GM12875 (cell line): ENCODE measurements at regions not wholly inside any gene's neighbourhood (a gene's known extent, or its start where the extent isn't known, plus 50 kb on each side); places are given as distances from the start of the nearest gene placed in this dataset.

Experiments
- H3K4me3 ChIP-seq: one replicate; pipeline ENCODE4 v1.5.1; 2011; ENCODE audit warnings: low read depth, low read length, control low read depth
- CTCF ChIP-seq: IDR thresholded peaks from 2 replicates; pipeline ENCODE4 v1.5.1; 2011; ENCODE audit warnings: low read depth, mild to moderate bottlenecking, control low read depth, inconsistent platforms, low read length, moderate library complexity, borderline replicate concordance; ENCODE audit not compliant: insufficient read depth

DNA sequence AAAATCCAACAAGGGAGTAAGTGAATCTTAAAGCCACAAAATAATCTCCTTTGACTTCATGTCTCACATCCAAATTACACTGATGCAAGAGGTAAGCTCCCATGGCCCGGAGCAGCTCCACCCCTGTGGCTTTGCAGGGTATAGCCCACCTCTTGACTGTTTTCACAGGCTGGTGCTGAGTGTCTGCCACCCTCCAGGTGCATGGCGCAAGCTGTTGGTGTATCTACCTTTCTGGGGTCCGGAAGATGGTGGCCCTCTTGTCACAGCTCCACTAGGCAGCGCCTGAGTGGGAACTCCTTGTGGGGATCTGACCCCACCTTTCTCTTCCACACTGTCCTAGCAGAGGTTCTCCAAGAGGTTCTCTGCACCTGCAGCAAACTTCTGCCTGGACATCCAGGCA is 1051.1 kb upstream of the CDH6 start:
- TF ChIP-seq CTCF = no peak
- H3K4me3 ChIP-seq = no peak overlapping the region

- H3K4me3 ChIP-seq = no peak overlapping the region
- TF ChIP-seq CTCF = no peak
Observed at GRCh38 chr5:30121043-30121442, 1072.4 kb upstream of the CDH6 start.

- H3K4me3 ChIP-seq = no peak overlapping the region
- no peak for TF ChIP-seq CTCF
Observed at GRCh38 chr5:30117135-30117534, 1076.4 kb upstream of the CDH6 start.

- TF ChIP-seq CTCF = no peak
- no peak overlapping the region for H3K4me3 ChIP-seq
Observed at GRCh38 chr5:30113542-30113941, 1079.9 kb upstream of the CDH6 start.

- no peak overlapping the region for H3K4me3 ChIP-seq
- no peak for TF ChIP-seq CTCF
Observed at GRCh38 chr5:30112867-30113266, 1080.6 kb upstream of the CDH6 start.

DNA sequence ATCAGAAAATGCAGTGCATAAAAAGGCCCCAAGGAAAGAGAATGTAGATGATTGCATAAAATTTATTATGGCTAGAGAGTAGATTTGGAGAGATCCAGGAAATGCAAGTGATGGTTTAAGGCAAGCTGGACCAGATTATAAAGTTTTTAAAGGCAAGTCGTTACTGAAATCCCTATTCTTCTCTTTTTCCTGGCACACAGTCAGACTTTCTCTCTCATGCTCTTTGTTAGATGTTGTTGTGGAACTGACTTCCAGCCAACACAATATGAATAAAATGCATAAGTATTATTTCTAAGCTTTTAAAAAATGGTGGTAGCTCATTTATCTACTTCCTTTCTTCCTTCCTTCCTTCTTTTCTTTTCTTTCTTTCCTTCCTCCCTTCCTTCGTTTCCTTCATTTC is 1085.4 kb upstream of the CDH6 start:
- TF ChIP-seq CTCF = no peak
- no peak overlapping the region for H3K4me3 ChIP-seq

DNA sequence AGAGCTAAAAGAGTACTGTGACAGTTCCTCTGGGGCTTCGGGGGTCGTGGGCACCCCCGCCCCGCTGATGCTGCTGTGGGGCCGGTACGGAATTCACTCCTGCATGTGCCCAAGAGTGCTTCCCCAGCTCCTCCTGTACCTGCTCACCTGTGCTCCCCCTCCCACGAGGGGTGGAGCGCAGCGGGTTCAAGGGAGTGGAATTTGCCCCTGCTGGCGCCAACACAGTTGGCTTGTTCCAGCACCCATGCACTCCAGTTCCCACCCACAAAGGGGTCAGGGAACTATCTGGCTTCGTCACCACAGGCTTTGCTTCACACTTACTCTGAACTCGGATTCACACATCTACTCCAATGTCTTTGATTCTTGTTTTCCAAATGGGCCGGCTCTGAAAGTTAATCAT is 1086.9 kb upstream of the CDH6 start:
- H3K4me3 ChIP-seq = no peak overlapping the region
- no peak for TF ChIP-seq CTCF
